Loucy (cell line): ENCODE measurements at regions not wholly inside any gene's neighbourhood (a gene's known extent, or its start where the extent isn't known, plus 50 kb on each side); places are given as distances from the start of the nearest gene placed in this dataset.

Source experiments
- CTCF ChIP-seq: fragments of 200-600 bp; sonication (generic); conservative IDR thresholded peaks from 2 replicates; pipeline ENCODE4 v1.5.1; 2014; ENCODE audit warnings: mild to moderate bottlenecking, antibody characterized with exemption, low read length
- EZH2phosphoT487 ChIP-seq: fragments of 200-600 bp; IDR thresholded peaks from 2 replicates; pipeline ENCODE4 v1.6.1; 2018; ENCODE audit warnings: antibody characterized with exemption, mild to moderate bottlenecking, moderate library complexity, borderline replicate concordance

GRCh38 chr10:110356628-110357245 lies 52.0 kb upstream of the SMNDC1 start:
- TF ChIP-seq CTCF (no peak), EZH2phosphoT487 (no peak)
